Left forelimb (tissue), 1 donor: ENCODE measurements at regions not wholly inside any gene's neighbourhood (a gene's known extent, or its start where the extent isn't known, plus 50 kb on each side); places are given as distances from the start of the nearest gene placed in this dataset.

Experiments used
- DNase-seq: peaks from one replicate; pipeline ENCODE4 v3.0.0-alpha.2; 2018; ENCODE audit warnings: low spot score

GRCh38 chr15:88707771-88708654 is 69.2 kb downstream of the ISG20 start:
- peak; percentile 56 for DNase-seq

- DNase-seq: no peak
Observed at GRCh38 chr15:88708655-88709054, 69.8 kb downstream of the ISG20 start.

GRCh38 chr15:88710027-88710715 is 71.4 kb downstream of the ISG20 start:
- no peak for DNase-seq

DNA sequence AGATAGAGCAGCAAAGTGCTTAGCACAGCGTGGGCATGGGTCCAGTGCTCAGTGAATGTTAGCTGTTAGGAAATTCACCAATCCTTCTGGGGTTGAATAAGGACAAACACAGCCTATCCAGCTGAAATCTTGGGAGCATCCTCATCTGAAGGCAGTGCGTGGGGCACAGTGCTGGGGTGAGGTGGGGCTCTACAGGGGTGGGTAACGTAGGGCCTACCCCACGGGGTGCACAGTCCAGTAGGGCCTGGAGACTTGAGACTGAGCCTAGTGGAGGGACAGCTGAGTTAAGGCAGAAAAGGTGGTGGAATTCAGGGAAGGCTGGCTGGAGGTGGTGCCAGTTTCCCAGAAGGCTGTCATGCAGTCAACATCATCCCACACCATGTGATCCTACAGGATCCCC is 73.0 kb downstream of the ISG20 start:
- no peak for DNase-seq

- DNase-seq: no peak
Observed at GRCh38 chr15:88714782-88715372, 76.1 kb downstream of the ISG20 start.

DNA sequence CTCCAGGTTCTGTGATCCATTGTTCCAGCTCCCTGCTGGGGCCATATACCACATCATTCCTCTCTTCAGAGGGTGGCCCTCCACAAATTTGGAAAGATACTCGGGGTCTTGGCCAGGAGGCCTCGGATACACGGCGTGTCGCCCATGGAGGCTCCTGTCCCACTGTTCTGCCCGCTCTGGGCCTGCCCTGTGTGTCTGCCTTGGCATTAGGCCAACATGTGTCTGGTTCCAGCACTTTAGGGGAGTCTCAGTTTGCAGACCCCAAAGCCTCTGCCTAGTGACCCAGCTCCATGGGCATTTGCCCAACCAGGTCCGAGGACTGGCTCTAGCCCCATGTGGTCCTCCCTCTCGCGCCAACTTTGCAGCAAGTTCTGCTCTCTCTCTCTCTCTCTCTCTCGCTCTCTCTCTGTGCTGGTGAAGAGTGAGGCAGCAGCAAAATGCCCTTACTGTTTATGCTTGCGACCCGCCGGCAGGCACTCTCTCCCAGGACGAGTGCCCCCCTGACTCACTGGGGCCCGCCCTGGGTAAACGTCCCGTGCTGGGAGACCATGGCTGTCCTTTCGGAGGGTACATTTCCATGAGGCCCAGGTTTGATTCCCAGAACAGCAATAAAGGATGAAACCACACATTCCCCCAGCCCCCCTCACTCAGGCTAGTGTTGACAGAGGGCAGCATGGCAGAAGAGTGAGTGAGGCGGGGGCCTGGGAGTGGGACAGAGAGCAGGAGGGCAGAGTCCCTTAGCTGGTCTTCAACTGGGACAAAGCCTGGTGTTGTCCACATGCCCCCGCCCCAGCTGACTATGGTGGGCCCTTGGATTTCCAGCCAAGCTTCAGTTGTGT is 77.9 kb downstream of the ISG20 start:
- DNase-seq: no peak

DNA sequence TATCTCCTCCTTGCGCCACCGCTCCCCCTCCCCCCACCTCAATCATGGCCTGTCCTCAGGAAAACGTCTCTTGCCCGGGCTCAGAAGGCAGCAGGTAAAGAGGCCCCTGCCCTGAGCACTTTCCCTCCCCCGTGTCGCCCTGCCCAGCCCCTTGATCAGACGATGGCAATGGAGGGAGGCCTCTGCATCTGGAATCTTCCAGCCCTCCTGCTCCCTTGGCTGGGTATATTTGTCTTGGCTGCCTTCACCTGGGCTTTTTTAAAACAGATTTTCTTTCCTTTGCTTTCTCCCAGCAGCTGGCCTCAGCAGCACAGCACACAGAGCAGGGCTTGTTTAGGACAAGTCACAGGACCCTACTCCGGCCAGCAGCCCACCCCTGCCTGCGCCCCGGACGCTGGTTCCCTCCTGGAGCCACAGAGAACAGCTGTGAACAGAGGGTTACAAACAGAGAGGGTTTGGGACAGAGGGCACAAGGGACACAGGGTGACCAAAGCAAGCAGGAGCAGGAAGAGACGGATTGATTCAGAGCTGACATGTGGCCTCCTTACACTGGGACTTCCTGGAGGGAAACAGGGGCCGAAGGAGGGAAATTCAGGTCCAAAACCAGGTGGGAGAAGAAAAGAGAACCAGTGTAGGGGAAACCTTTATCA is 78.7 kb downstream of the ISG20 start:
- DNase-seq: peak; percentile 66

GRCh38 chr15:88718731-88719130 is 79.9 kb downstream of the ISG20 start:
- DNase-seq: no peak

DNA sequence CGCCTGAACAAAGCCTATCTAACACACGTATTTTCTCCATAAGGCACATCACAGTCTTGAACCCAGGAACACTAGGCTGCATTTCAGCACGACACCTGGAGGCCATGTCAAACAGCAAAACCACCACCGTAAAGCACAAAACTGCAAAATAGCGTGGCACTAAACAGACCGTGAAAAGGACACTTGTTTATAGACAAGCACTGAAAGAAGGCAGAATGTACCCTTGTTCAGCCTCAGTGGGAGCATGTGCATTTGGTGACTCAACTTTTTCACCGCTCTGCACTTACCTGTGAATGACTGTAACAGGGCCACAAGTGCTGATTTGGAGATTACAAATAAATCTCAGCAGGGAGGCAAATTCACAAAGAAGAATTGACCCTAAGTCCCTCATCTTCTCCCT is 80.8 kb downstream of the ISG20 start:
- DNase-seq: no peak

- no peak for DNase-seq
Observed at GRCh38 chr15:88725305-88726210, 77.7 kb upstream of the ACAN start.

DNA sequence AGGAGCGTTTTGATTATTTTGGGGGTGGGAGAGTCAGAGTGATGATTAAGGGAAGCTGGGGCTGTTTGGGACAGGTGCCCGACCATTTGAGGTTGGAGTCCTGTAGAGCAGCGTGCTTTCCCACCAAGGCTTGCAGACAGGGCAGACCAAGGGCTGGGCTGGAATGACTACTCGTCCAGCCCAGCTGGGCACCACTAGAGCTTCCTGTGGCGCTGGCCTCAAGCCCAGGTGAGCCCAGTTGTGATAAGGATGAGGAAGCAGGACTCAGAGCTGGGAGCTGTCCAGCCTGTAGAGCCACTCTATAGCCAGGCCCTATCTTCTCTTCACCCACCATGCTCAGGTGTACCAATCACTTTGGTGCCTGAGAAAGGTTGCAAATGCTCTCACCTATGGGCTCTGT is 75.8 kb upstream of the ACAN start:
- DNase-seq: no peak

DNA sequence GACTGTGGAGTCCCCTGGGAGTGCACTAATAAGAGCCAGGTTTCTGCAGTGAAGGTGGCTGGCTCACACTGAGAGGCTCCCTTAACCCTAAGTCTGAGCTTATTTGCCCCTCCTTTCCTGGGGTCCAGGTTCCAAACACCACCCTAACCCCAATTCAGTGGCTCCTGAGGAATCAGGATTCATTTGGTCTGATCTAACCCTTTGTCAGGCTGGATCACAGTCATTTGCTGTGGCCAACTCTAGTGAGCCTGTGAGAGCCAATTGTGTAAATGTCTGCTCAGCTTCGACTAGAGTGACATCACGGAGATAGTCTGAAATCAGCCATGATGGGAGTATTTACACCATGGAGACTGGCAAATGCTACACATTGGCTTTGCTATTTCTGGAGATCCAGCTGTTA is 73.7 kb upstream of the ACAN start:
- no peak for DNase-seq

- DNase-seq: no peak
Observed at GRCh38 chr15:88730751-88731150, 72.5 kb upstream of the ACAN start.

GRCh38 chr15:88735212-88735611 is 68.0 kb upstream of the ACAN start:
- DNase-seq: no peak

DNA sequence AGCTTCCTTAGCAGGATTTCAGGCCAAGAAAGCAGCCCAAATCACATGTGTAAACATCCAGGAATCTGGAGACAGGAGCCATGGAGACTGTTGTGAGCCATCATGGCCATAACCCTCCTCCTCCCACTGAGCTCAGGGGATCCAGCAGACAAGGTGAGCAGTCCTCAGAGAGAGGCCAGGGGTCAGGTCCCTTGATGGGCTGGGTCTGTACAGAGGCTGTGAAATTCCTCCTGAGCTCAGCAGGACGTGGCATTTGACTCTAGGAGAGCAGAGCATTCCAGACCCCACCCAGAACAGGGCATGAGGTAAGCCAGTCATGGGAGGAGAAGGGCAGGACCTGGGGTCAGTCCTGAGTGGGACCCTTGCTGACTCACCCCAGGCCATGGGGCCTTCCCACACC is 67.0 kb upstream of the ACAN start:
- DNase-seq: no peak

- DNase-seq: no peak
Observed at GRCh38 chr15:88738796-88739195, 64.4 kb upstream of the ACAN start.

- no peak for DNase-seq
Observed at GRCh38 chr15:88739541-88739940, 63.7 kb upstream of the ACAN start.

- no peak for DNase-seq
Observed at GRCh38 chr15:88740356-88740755, 62.9 kb upstream of the ACAN start.

- DNase-seq: no peak
Observed at GRCh38 chr15:88741046-88741445, 62.2 kb upstream of the ACAN start.

GRCh38 chr15:88741671-88742070 is 61.6 kb upstream of the ACAN start:
- DNase-seq: no peak

DNA sequence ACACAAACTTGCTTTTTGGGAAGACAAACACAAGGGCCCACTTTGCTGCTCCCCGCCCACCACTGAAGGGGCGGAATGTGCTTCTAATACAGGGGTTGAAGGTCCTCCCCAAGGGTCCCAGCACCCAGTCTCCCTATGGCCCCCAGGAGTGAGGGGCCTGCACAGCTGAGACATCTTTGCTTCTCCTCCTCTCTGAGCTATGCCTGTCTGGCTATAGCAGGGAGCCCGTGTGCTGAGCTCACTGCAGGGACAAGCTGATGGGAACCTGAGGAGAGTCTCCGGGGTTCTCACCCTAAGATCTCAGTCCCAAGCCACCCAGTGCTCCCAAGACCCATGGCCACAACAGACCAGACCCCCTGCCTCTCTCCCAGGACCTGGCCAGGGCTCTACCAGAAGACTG is 61.1 kb upstream of the ACAN start:
- no peak for DNase-seq
